CD8-positive, alpha-beta memory T cell (primary cell): ENCODE measurements at regions not wholly inside any gene's neighbourhood (a gene's known extent, or its start where the extent isn't known, plus 50 kb on each side); places are given as distances from the start of the nearest gene placed in this dataset.

ENCODE experiments used
- CTCF ChIA-PET: fragments of 350-600 bp; sonication (Branson Sonifier 250); formaldehyde crosslinking; loops from one replicate; lab custom pipeline; 2021; ENCODE audit warnings: antibody characterized with exemption; lab: Charles Lee
- POLR2A ChIA-PET: fragments of 350-600 bp; sonication (Branson Sonifier 250); formaldehyde crosslinking; loops from one replicate; lab custom pipeline; 2021; ENCODE audit warnings: antibody characterized with exemption; lab: Charles Lee
- DNase-seq, 5 donors: peaks; one replicate each; pipeline versions ENCODE4 v3.0.0 to v3.0.0-alpha.2; 2020 to 2022; ENCODE audit warnings: mixed read lengths in 1 of 5
- H3K27ac ChIP-seq: one replicate; pipeline ENCODE4 v1.7.0; 2013; ENCODE audit warnings: low read depth, mild to moderate bottlenecking, low read length, moderate library complexity
- H3K27me3 ChIP-seq: 2 replicates; pipeline ENCODE4 v1.7.0; 2013; ENCODE audit warnings: low read length, mild to moderate bottlenecking; ENCODE audit not compliant: insufficient read depth, poor library complexity, severe bottlenecking
- H3K36me3 ChIP-seq: 2 replicates; pipeline ENCODE4 v1.7.0; 2013; ENCODE audit warnings: mild to moderate bottlenecking, low read length, moderate library complexity; ENCODE audit not compliant: insufficient read depth
- H3K4me1 ChIP-seq: 2 replicates; pipeline ENCODE4 v1.7.0; 2013; ENCODE audit warnings: mild to moderate bottlenecking, low read length, moderate library complexity; ENCODE audit not compliant: insufficient read depth
- H3K4me3 ChIP-seq: 2 replicates; pipeline ENCODE4 v1.7.0; 2013; ENCODE audit warnings: mild to moderate bottlenecking, low read length
- H3K9me3 ChIP-seq: 2 replicates; pipeline ENCODE4 v1.7.0; 2013; ENCODE audit warnings: mild to moderate bottlenecking, low read length
- H3K27ac Mint-ChIP-seq, 8 donors: one replicate each; pipeline ENCODE4 v1.8.0; 2020 to 2021; ENCODE audit warnings: mixed read lengths in 8 of 8, mild to moderate bottlenecking in 6 of 8, inconsistent platforms in 3 of 8, moderate library complexity in 3 of 8
- H3K27me3 Mint-ChIP-seq, 2 donors: one replicate each; pipeline ENCODE4 v1.8.0; 2020 to 2021; ENCODE audit warnings: mixed read lengths in 2 of 2, mild to moderate bottlenecking in 1 of 2, moderate library complexity in 1 of 2
- H3K36me3 Mint-ChIP-seq, 3 donors: one replicate each; pipeline ENCODE4 v1.8.0; 2020 to 2021; ENCODE audit warnings: mixed read lengths in 3 of 3, inconsistent platforms in 1 of 3, mild to moderate bottlenecking in 1 of 3
- H3K4me1 Mint-ChIP-seq, 3 donors: one replicate each; pipeline ENCODE4 v1.8.0; 2020 to 2021; ENCODE audit warnings: mixed read lengths in 3 of 3, inconsistent platforms in 1 of 3, mild to moderate bottlenecking in 1 of 3
- H3K4me3 Mint-ChIP-seq, 7 donors: one replicate each; pipeline ENCODE4 v1.8.0; 2020 to 2021; ENCODE audit warnings: mixed read lengths in 7 of 7, mild to moderate bottlenecking in 6 of 7, moderate library complexity in 4 of 7, inconsistent platforms in 2 of 7
- H3K9me3 Mint-ChIP-seq, 5 donors: one replicate each; pipeline ENCODE4 v1.8.0; 2020 to 2022; ENCODE audit warnings: mixed read lengths in 5 of 5, mild to moderate bottlenecking in 3 of 5, moderate library complexity in 2 of 5, inconsistent platforms in 1 of 5

DNA sequence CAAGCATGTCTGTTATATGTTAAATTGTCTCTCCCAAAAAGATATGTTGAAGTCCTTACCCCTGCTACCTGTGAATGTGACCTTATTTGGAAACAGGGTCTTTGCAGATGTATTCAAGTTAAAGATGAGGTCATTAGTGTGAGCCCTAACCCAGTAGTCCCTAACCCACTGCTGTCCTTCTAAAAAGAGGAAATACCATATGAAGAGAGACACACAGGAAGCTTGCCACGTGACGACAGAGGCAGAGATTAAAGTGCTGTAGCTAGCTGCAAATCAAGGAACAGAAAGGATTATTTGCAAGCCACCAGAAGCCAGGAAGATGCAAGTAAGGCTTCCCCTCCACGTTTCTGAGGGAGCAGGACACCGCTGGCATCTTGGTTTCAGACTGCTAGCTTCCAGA lies 150.1 kb downstream of the HNRNPD start:
- H3K4me1 ChIP-seq: peaks cover 17% of the 10 kb centered on the region
- POLR2A ChIA-PET: no interaction called here
- H3K27me3 ChIP-seq: no peaks in the 10 kb centered on the region
- Mint-ChIP-seq H3K27ac (peak overlapping the region in 2 of 8 donors; percentile 49 to 76), H3K36me3 (no peaks in the 10 kb centered on the region), H3K9me3 (no peaks in the 10 kb centered on the region), H3K27me3 (peaks cover 4 to 24% of the 10 kb centered on the region in 2 donors), H3K4me3 (peak overlapping the region in 3 of 7 donors; percentile 12 to 52 (median 42)), H3K4me1 (peaks cover 6 to 7% (median 7%) of the 10 kb centered on the region in 3 donors)
- CTCF ChIA-PET: interaction anchor here (1.7 to 1.9 kb wide), 2 partner anchors 10 to 45 kb away, joined by 3 to 5 read pairs; no protein-coding TSS in a partner anchor
- H3K27ac ChIP-seq: no peak overlapping the region
- no peaks in the 10 kb centered on the region for H3K36me3 ChIP-seq
- no peak overlapping the region for H3K4me3 ChIP-seq
- DNase-seq: peak in 1 of 5 donors; percentile 35
- no peaks in the 10 kb centered on the region for H3K9me3 ChIP-seq

GRCh38 chr4:82219346-82219745 lies 154.4 kb downstream of the HNRNPD start:
- CTCF ChIA-PET: interaction anchor here (2.1 kb wide), 1 partner anchor 49 kb away, joined by 6 read pairs; no protein-coding TSS in a partner anchor
- Mint-ChIP-seq H3K36me3 (no peaks in the 10 kb centered on the region), H3K4me1 (peaks cover 6 to 14% (median 8%) of the 10 kb centered on the region in 3 donors), H3K4me3 (no peak overlapping the region), H3K27ac (no peak overlapping the region), H3K9me3 (no peaks in the 10 kb centered on the region), H3K27me3 (peaks cover 0 to 7% of the 10 kb centered on the region in 2 donors)
- Histone ChIP-seq H3K27ac (no peak overlapping the region), H3K36me3 (no peaks in the 10 kb centered on the region), H3K9me3 (no peaks in the 10 kb centered on the region), H3K27me3 (no peaks in the 10 kb centered on the region), H3K4me3 (no peak overlapping the region), H3K4me1 (peaks cover 14% of the 10 kb centered on the region)
- POLR2A ChIA-PET: no interaction called here
- no peak for DNase-seq

- CTCF ChIA-PET: interaction anchor here (0.7 kb wide), 1 partner anchor 812 kb away, joined by 3 read pairs; no protein-coding TSS in a partner anchor
- no peak for DNase-seq
- no peak overlapping the region for H3K27ac ChIP-seq
Measured at GRCh38 chr4:82217986-82218715, 155.6 kb downstream of the HNRNPD start.

DNA sequence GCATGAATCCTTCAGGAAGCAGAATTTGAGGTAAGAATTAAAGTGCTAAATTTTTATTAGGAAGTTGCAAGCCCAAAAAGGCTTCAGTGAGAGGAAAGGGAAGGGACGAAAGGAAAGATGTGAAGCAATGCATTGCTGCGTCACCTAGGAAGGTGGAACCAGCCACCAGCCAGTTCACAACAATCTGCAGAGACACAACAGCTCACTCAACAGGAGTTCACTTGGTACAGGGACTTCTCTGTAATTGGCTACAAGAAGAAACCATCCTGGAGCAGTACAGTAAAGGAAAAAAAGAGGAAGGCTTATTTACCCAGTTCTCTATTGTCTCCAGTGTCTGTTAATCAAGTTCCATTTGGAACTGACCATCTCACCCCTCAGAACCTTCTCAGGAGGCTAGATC lies 157.6 kb downstream of the HNRNPD start:
- DNase-seq: no peak
- ChIA-PET POLR2A (no interaction called here), CTCF (interaction anchor here (1.0 kb wide), 1 partner anchor 52 kb away, joined by 3 read pairs; no protein-coding TSS in a partner anchor)
- H3K36me3 Mint-ChIP-seq: no peaks in the 10 kb centered on the region
- Histone ChIP-seq H3K9me3 (no peaks in the 10 kb centered on the region), H3K27ac (no peak overlapping the region), H3K36me3 (no peaks in the 10 kb centered on the region), H3K4me3 (no peak overlapping the region), H3K27me3 (no peaks in the 10 kb centered on the region), H3K4me1 (peaks cover 19% of the 10 kb centered on the region)
- peaks cover 0 to 7% of the 10 kb centered on the region in 2 donors for H3K27me3 Mint-ChIP-seq
- peaks cover 10 to 25% (median 15%) of the 10 kb centered on the region in 3 donors for H3K4me1 Mint-ChIP-seq
- no peak overlapping the region for H3K27ac Mint-ChIP-seq
- H3K4me3 Mint-ChIP-seq: no peak overlapping the region
- H3K9me3 Mint-ChIP-seq: no peaks in the 10 kb centered on the region

More at GRCh38 chr4:82217986-82218715, 155.6 kb downstream of the HNRNPD start:
- Mint-ChIP-seq H3K27ac (no peak overlapping the region), H3K9me3 (no peaks in the 10 kb centered on the region), H3K4me3 (no peak overlapping the region), H3K27me3 (peaks cover 0 to 7% of the 10 kb centered on the region in 2 donors), H3K4me1 (peaks cover 8 to 19% (median 12%) of the 10 kb centered on the region in 3 donors), H3K36me3 (no peaks in the 10 kb centered on the region)
- Histone ChIP-seq H3K4me3 (no peak overlapping the region), H3K4me1 (peaks cover 13% of the 10 kb centered on the region), H3K36me3 (no peaks in the 10 kb centered on the region), H3K9me3 (no peaks in the 10 kb centered on the region), H3K27me3 (no peaks in the 10 kb centered on the region)
- POLR2A ChIA-PET: no interaction called here

GRCh38 chr4:82215800-82216199 lies 158.0 kb downstream of the HNRNPD start:
- Histone ChIP-seq H3K27me3 (no peaks in the 10 kb centered on the region), H3K4me3 (no peak overlapping the region), H3K4me1 (peaks cover 19% of the 10 kb centered on the region), H3K9me3 (no peaks in the 10 kb centered on the region), H3K36me3 (no peaks in the 10 kb centered on the region), H3K27ac (no peak overlapping the region)
- Mint-ChIP-seq H3K4me3 (no peak overlapping the region), H3K9me3 (no peaks in the 10 kb centered on the region), H3K36me3 (no peaks in the 10 kb centered on the region), H3K4me1 (peaks cover 10 to 27% (median 15%) of the 10 kb centered on the region in 3 donors), H3K27ac (no peak overlapping the region), H3K27me3 (peaks cover 0 to 7% of the 10 kb centered on the region in 2 donors)
- DNase-seq: no peak
- CTCF ChIA-PET: interaction anchor here (1.0 kb wide), 1 partner anchor 53 kb away, joined by 3 read pairs; no protein-coding TSS in a partner anchor
- POLR2A ChIA-PET: no interaction called here

DNA sequence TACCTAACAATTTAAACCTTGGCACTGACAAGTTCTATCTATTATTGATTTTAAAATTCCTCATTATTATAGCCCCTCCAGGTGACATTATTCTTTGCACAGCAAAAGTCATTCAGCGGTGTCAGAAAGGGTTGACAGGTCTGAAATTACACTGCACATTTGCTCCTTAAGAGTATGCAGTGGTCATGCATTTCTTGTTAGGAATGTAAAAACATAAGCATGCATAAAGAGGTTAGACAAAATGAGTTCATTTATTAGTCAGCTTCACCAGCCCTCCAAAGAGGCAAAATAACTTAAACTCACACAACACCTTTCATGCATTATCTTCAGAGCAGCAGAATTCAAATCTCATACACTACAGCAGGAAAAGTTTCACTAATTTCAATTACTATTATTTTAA lies 158.8 kb downstream of the HNRNPD start:
- Histone ChIP-seq H3K36me3 (no peaks in the 10 kb centered on the region), H3K4me1 (peaks cover 19% of the 10 kb centered on the region), H3K27me3 (no peaks in the 10 kb centered on the region), H3K27ac (no peak overlapping the region), H3K9me3 (no peaks in the 10 kb centered on the region), H3K4me3 (no peak overlapping the region)
- Mint-ChIP-seq H3K36me3 (no peaks in the 10 kb centered on the region), H3K27ac (no peak overlapping the region), H3K27me3 (peaks cover 0 to 5% of the 10 kb centered on the region in 2 donors), H3K4me1 (peaks cover 10 to 27% (median 15%) of the 10 kb centered on the region in 3 donors), H3K9me3 (no peaks in the 10 kb centered on the region), H3K4me3 (no peak overlapping the region)
- POLR2A ChIA-PET: no interaction called here
- no peak for DNase-seq
- CTCF ChIA-PET: no interaction called here

GRCh38 chr4:82213485-82214417 lies 160.0 kb downstream of the HNRNPD start:
- no peaks in the 10 kb centered on the region for H3K9me3 Mint-ChIP-seq

More at GRCh38 chr4:82213485-82214417, 160.0 kb downstream of the HNRNPD start:
- Histone ChIP-seq H3K9me3 (no peaks in the 10 kb centered on the region), H3K4me3 (no peak overlapping the region), H3K27ac (no peak overlapping the region), H3K36me3 (no peaks in the 10 kb centered on the region), H3K27me3 (no peaks in the 10 kb centered on the region), H3K4me1 (peaks cover 19% of the 10 kb centered on the region)
- DNase-seq: peak in 2 of 5 donors; percentile 26 to 66
- POLR2A ChIA-PET: no interaction called here
- Mint-ChIP-seq H3K4me1 (peaks cover 10 to 27% (median 15%) of the 10 kb centered on the region in 3 donors), H3K4me3 (peak overlapping the region in 4 of 7 donors; percentile 21 to 58 (median 41)), H3K27ac (peak overlapping the region in 3 of 8 donors; percentile 46 to 69 (median 62)), H3K36me3 (no peaks in the 10 kb centered on the region), H3K27me3 (peaks cover 0 to 5% of the 10 kb centered on the region in 2 donors)
- CTCF ChIA-PET: interaction anchor here (1.1 to 1.5 kb wide), 2 partner anchors 10 to 55 kb away, joined by 3 to 6 read pairs; no protein-coding TSS in a partner anchor
